IPS DF 19.7 (cell line): ENCODE measurements at regions not wholly inside any gene's neighbourhood (a gene's known extent, or its start where the extent isn't known, plus 50 kb on each side); places are given as distances from the start of the nearest gene placed in this dataset.
"Not testable (repeated sequence)": the region's sequence is repeated elsewhere in the genome, so short reads cannot be mapped to it uniquely, and the experiment has no call there.

Experiments
- DNase-seq: peaks from one replicate; pipeline ENCODE4 v3.0.0-alpha.2; 2013; ENCODE audit warnings: low read depth, low spot score

GRCh38 chr2:64251497-64252250 is 107.5 kb upstream of the PELI1 start:
- peak; percentile 86 for DNase-seq

- DNase-seq = not testable (repeated sequence)
Observed at GRCh38 chr2:64252251-64252978, 108.2 kb upstream of the PELI1 start.

GRCh38 chr2:64253421-64253820 is 109.2 kb upstream of the PELI1 start:
- DNase-seq = not testable (repeated sequence)

GRCh38 chr2:64258566-64258965 is 114.3 kb upstream of the PELI1 start:
- DNase-seq = no peak

- DNase-seq = no peak
Observed at GRCh38 chr2:64259312-64259711, 115.1 kb upstream of the PELI1 start.

- no peak for DNase-seq
Observed at GRCh38 chr2:64260093-64260803, 116.0 kb upstream of the PELI1 start.

- no peak for DNase-seq
Observed at GRCh38 chr2:64260817-64261216, 116.6 kb upstream of the PELI1 start.

GRCh38 chr2:64262071-64262470 is 117.9 kb upstream of the PELI1 start:
- DNase-seq = no peak

GRCh38 chr2:64262816-64263215 is 118.6 kb upstream of the PELI1 start:
- no peak for DNase-seq

GRCh38 chr2:64263315-64263714 is 119.1 kb upstream of the PELI1 start:
- DNase-seq = no peak

GRCh38 chr2:64267699-64268098 is 123.5 kb upstream of the PELI1 start:
- DNase-seq = peak; percentile 88

GRCh38 chr2:64268330-64269048 is 124.3 kb upstream of the PELI1 start:
- DNase-seq = no peak

GRCh38 chr2:64273524-64274398 is 129.5 kb upstream of the PELI1 start:
- no peak for DNase-seq

GRCh38 chr2:64274399-64275173 is 130.4 kb upstream of the PELI1 start:
- DNase-seq = no peak

GRCh38 chr2:64275174-64275466 is 130.9 kb upstream of the PELI1 start:
- DNase-seq = no peak

GRCh38 chr2:64276417-64277095 is 132.3 kb upstream of the PELI1 start:
- peak; percentile 94 for DNase-seq

GRCh38 chr2:64277101-64277849 is 133.1 kb upstream of the PELI1 start:
- no peak for DNase-seq

GRCh38 chr2:64280812-64281211 is 136.6 kb upstream of the PELI1 start:
- DNase-seq = not testable (repeated sequence)

- DNase-seq = no peak
Observed at GRCh38 chr2:64283006-64283570, 138.9 kb upstream of the PELI1 start.
